GM12872 (cell line): ENCODE measurements at regions not wholly inside any gene's neighbourhood (a gene's known extent, or its start where the extent isn't known, plus 50 kb on each side); places are given as distances from the start of the nearest gene placed in this dataset.

ENCODE experiments used
- TF ChIP-seq, protein P1 (sequence below): IDR thresholded peaks from 3 replicates; pipeline ENCODE4 v1.5.1; 2011; ENCODE audit warnings: low read depth, mild to moderate bottlenecking, low read length, moderate library complexity; ENCODE audit not compliant: insufficient read depth

- TF ChIP-seq, protein P1, sequence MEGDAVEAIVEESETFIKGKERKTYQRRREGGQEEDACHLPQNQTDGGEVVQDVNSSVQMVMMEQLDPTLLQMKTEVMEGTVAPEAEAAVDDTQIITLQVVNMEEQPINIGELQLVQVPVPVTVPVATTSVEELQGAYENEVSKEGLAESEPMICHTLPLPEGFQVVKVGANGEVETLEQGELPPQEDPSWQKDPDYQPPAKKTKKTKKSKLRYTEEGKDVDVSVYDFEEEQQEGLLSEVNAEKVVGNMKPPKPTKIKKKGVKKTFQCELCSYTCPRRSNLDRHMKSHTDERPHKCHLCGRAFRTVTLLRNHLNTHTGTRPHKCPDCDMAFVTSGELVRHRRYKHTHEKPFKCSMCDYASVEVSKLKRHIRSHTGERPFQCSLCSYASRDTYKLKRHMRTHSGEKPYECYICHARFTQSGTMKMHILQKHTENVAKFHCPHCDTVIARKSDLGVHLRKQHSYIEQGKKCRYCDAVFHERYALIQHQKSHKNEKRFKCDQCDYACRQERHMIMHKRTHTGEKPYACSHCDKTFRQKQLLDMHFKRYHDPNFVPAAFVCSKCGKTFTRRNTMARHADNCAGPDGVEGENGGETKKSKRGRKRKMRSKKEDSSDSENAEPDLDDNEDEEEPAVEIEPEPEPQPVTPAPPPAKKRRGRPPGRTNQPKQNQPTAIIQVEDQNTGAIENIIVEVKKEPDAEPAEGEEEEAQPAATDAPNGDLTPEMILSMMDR, result no peak
These were observed 200.8 kb upstream of the KCNJ16 start for GRCh38 chr17:69874175-69874670.

GRCh38 chr17:69876757-69877156 lies 198.3 kb upstream of the KCNJ16 start:
- TF ChIP-seq, protein P1, result no peak

- TF ChIP-seq, protein P1, result no peak
These were observed 196.4 kb upstream of the KCNJ16 start for GRCh38 chr17:69878661-69879060.

DNA sequence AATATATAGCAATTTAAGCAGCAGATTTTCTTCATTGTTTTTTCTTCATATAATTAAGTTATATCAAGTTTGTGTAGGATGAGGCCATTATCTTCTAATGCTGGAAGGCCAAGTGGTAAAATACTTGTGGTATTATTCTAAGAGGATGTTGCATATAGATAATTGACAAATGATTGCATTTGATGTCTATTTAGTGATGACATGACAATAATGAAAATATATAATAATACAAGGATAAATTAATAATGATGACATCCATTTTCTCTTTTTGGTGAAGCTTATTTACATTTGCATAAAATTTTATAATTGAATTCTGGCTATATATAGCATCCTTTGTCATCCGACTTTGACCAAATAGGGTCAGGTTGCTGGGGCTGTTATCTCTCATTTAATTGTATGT lies 195.4 kb upstream of the KCNJ16 start:
- TF ChIP-seq, protein P1, result no peak

DNA sequence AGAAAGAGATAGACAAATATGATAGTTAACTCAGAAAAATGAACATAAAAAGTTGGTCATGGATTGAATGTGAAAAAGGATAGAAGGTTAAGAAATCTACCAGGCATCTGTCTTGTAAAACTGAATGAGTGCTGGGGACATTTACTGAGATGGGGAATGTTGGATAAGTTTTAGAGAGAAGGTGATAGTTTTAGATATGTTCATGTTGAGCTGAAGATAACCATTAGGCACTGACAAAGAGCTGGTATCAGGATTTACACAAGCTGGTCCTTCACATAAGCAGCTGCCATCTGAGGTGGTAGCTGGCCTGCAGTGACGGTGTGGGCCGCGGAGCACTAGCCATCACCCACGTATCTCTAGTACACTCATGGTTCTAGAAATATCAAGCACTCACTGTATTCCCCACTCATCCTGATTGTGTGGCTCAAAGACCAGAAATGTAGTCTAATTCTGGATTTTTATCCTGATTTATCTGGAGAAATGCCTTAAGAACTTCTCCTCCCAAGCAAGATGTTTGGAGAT lies 194.4 kb upstream of the KCNJ16 start:
- TF ChIP-seq, protein P1, result no peak

GRCh38 chr17:69882281-69882680 lies 192.7 kb upstream of the KCNJ16 start:
- TF ChIP-seq, protein P1, result no peak

DNA sequence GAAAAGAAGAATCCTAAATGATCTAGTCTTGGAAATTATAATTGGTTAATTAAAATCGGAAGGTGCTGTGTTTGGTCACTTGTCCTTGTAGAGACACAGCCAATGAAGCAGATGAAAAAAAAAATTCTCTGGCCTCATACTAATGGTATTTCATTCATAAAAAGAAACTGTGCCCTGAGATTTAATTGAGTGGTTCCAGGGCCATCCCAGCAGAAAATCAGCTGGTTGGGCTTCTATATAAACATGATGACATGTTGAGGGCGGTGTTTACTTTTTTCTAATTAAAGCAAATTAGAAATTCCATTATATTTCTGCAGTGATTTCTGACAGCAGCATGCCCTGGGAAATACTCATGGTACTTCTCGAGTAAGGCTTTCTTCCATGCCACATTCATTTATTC lies 191.9 kb upstream of the KCNJ16 start:
- TF ChIP-seq, protein P1, result no peak

DNA sequence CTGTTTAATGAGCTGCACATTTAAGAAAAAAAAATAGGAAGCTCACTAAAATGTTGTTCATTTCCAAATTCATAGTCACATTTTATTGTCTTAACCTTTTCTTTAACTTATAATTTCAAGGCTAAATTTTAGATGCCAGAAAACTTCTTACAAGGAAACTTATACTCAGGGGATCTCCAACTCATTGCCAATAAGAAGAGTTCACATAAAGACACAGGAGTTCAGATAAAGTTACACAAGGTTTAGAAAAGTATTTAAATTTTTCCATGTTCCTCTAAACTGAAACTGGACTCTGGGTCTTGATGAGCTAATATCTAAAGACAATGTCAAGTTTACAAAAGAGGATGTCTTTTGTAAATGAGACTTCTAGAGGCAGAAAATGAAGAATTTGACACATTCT lies 190.7 kb upstream of the KCNJ16 start:
- TF ChIP-seq, protein P1, result no peak
